Small intestine (tissue), 7 donors: ENCODE measurements at regions not wholly inside any gene's neighbourhood (a gene's known extent, or its start where the extent isn't known, plus 50 kb on each side); places are given as distances from the start of the nearest gene placed in this dataset.

ENCODE experiments used
- DNase-seq, 2 donors: peaks; one replicate each; pipeline versions ENCODE4 v3.0.0 to v3.0.0-alpha.2; 2013
- FAIRE-seq: peaks from 2 replicates; lab custom pipeline; 2012; peaks lifted over from hg19 to GRCh38; lab: Jason Lieb, UNC
- H3K27ac ChIP-seq, 3 donors: one replicate each; pipeline ENCODE4 v1.5.1; 2013; ENCODE audit warnings: low read length in 2 of 3, mild to moderate bottlenecking in 2 of 3, control low read depth in 1 of 3, inconsistent platforms in 1 of 3, low read depth in 1 of 3, moderate library complexity in 1 of 3
- H3K27me3 ChIP-seq, 3 donors: one replicate each; pipeline ENCODE4 v1.6.1; 2013; ENCODE audit warnings: low read length in 3 of 3, inconsistent platforms in 1 of 3; ENCODE audit not compliant: control insufficient read depth in 3 of 3, insufficient read depth in 3 of 3
- H3K36me3 ChIP-seq, 3 donors: one replicate each; pipeline ENCODE4 v1.6.1; 2013; ENCODE audit warnings: low read length in 3 of 3, inconsistent platforms in 1 of 3, low read depth in 1 of 3, mild to moderate bottlenecking in 1 of 3, moderate library complexity in 1 of 3; ENCODE audit not compliant: control insufficient read depth in 3 of 3, insufficient read depth in 2 of 3
- H3K4me1 ChIP-seq, 3 donors: one replicate each; pipeline ENCODE4 v1.6.1; 2013; ENCODE audit warnings: low read length in 2 of 3, inconsistent platforms in 1 of 3, low read depth in 1 of 3, mild to moderate bottlenecking in 1 of 3, moderate library complexity in 1 of 3; ENCODE audit not compliant: control insufficient read depth in 3 of 3, insufficient read depth in 2 of 3
- H3K4me3 ChIP-seq, 3 donors: one replicate each; pipeline ENCODE4 v1.5.1; 2013; ENCODE audit warnings: low read length in 3 of 3, control low read depth in 1 of 3, inconsistent platforms in 1 of 3, low read depth in 1 of 3, mild to moderate bottlenecking in 1 of 3, moderate library complexity in 1 of 3
- H3K9me3 ChIP-seq, 2 donors: one replicate each; pipeline ENCODE4 v1.6.1; 2013; ENCODE audit warnings: low read depth in 1 of 2, low read length in 1 of 2; ENCODE audit not compliant: control insufficient read depth in 2 of 2, insufficient read depth in 1 of 2
- WGBS, 3 donors: extraction: QIAGEN DNeasy Blood & Tissue Kit; methylation state at CpG; one replicate each; pipeline ENCODE4 v1.1.7; 2013; 5-methylcytosine and 5-hydroxymethylcytosine counted together
- donor health status: healthy with polysubstance abuse.
- donor health status: control.
- donor health status: control.
- donor health status: Bipolar disorder and iron deficiency.
- donor health status: healthy.

- peaks cover 0 to 2% (median 0%) of the 10 kb centered on the region in 3 donors for H3K27me3 ChIP-seq
- H3K36me3 ChIP-seq: peaks cover 0 to 2% (median 0%) of the 10 kb centered on the region in 3 donors
- H3K9me3 ChIP-seq: no peaks in the 10 kb centered on the region
- no peak overlapping the region for H3K4me3 ChIP-seq
- H3K27ac ChIP-seq: no peak overlapping the region
- peaks cover 0 to 21% (median 0%) of the 10 kb centered on the region in 3 donors for H3K4me1 ChIP-seq
- FAIRE-seq (no peak), DNase-seq (no peak)
- WGBS, 3 donors: 81 to 91% (median 82%) methylated on average over 5 of the region's 5 CpGs
These were observed 136.1 kb upstream of the TOPAZ1 start for GRCh38 chr3:44105571-44105970.

GRCh38 chr3:44106756-44107155 lies 134.9 kb upstream of the TOPAZ1 start:
- DNase-seq: peak; percentile 60 to 71
- no peaks in the 10 kb centered on the region for H3K9me3 ChIP-seq
- WGBS, 3 donors: 7 to 34% (median 21%) methylated on average over 6 of the region's 6 CpGs
- H3K27me3 ChIP-seq: peaks cover 0 to 2% (median 0%) of the 10 kb centered on the region in 3 donors
- no peak overlapping the region for H3K27ac ChIP-seq
- peaks cover 0 to 12% (median 0%) of the 10 kb centered on the region in 3 donors for H3K4me1 ChIP-seq
- peaks cover 0 to 8% (median 0%) of the 10 kb centered on the region in 3 donors for H3K36me3 ChIP-seq
- no peak overlapping the region for H3K4me3 ChIP-seq
- FAIRE-seq: no peak

- Histone ChIP-seq H3K36me3 (peaks cover 0 to 6% (median 0%) of the 10 kb centered on the region in 3 donors), H3K9me3 (no peaks in the 10 kb centered on the region), H3K27ac (no peak overlapping the region), H3K4me3 (no peak overlapping the region), H3K4me1 (peaks cover 0 to 12% (median 0%) of the 10 kb centered on the region in 3 donors), H3K27me3 (peaks cover 0 to 2% (median 0%) of the 10 kb centered on the region in 3 donors)
- no peak for DNase-seq
- 89 to 95% (median 91%) methylated on average over 3 of the region's 3 CpGs for WGBS, 3 donors
- no peak for FAIRE-seq
These were observed 133.2 kb upstream of the TOPAZ1 start for GRCh38 chr3:44108481-44108880.

GRCh38 chr3:44109771-44110361 lies 131.8 kb upstream of the TOPAZ1 start:
- no peak for DNase-seq
- Histone ChIP-seq H3K27me3 (peaks cover 0 to 4% (median 3%) of the 10 kb centered on the region in 3 donors), H3K4me1 (peaks cover 0 to 8% (median 0%) of the 10 kb centered on the region in 3 donors), H3K36me3 (peaks cover 0 to 6% (median 0%) of the 10 kb centered on the region in 3 donors), H3K9me3 (no peaks in the 10 kb centered on the region), H3K4me3 (no peak overlapping the region), H3K27ac (no peak overlapping the region)
- no peak for FAIRE-seq
- 89 to 90% (median 90%) methylated on average over 7 of the region's 7 CpGs for WGBS, 3 donors

GRCh38 chr3:44110648-44111047 lies 131.0 kb upstream of the TOPAZ1 start:
- FAIRE-seq: no peak

GRCh38 chr3:44111482-44111881 lies 130.2 kb upstream of the TOPAZ1 start:
- no peak for FAIRE-seq
- no peak overlapping the region for H3K4me3 ChIP-seq

More at GRCh38 chr3:44110648-44111047, 131.0 kb upstream of the TOPAZ1 start:
- H3K4me1 ChIP-seq: peaks cover 0 to 8% (median 0%) of the 10 kb centered on the region in 3 donors
- H3K36me3 ChIP-seq: peaks cover 0 to 6% (median 0%) of the 10 kb centered on the region in 3 donors
- no peak overlapping the region for H3K27ac ChIP-seq
- no peak for DNase-seq
- 74 to 81% (median 81%) methylated on average over 9 of the region's 9 CpGs for WGBS, 3 donors
- no peak overlapping the region for H3K4me3 ChIP-seq
- H3K27me3 ChIP-seq: peaks cover 0 to 4% (median 4%) of the 10 kb centered on the region in 3 donors
- no peaks in the 10 kb centered on the region for H3K9me3 ChIP-seq

GRCh38 chr3:44114142-44114541 lies 127.5 kb upstream of the TOPAZ1 start:
- Histone ChIP-seq H3K4me3 (no peak overlapping the region), H3K27me3 (peaks cover 0 to 10% (median 4%) of the 10 kb centered on the region in 3 donors), H3K36me3 (peaks cover 0 to 6% (median 0%) of the 10 kb centered on the region in 3 donors), H3K4me1 (no peaks in the 10 kb centered on the region), H3K27ac (no peak overlapping the region), H3K9me3 (no peaks in the 10 kb centered on the region)
- peak; percentile 31 to 55 for DNase-seq
- no peak for FAIRE-seq
- 16 to 34% (median 32%) methylated on average over 12 of the region's 12 CpGs for WGBS, 3 donors

More at GRCh38 chr3:44111482-44111881, 130.2 kb upstream of the TOPAZ1 start:
- H3K4me1 ChIP-seq: peaks cover 0 to 7% (median 0%) of the 10 kb centered on the region in 3 donors
- H3K27ac ChIP-seq: no peak overlapping the region
- no peak for DNase-seq
- H3K9me3 ChIP-seq: no peaks in the 10 kb centered on the region
- peaks cover 0 to 6% (median 0%) of the 10 kb centered on the region in 3 donors for H3K36me3 ChIP-seq
- 74 to 85% (median 82%) methylated on average over 2 of the region's 2 CpGs for WGBS, 3 donors
- H3K27me3 ChIP-seq: peaks cover 0 to 10% (median 4%) of the 10 kb centered on the region in 3 donors

GRCh38 chr3:44117239-44117638 lies 124.4 kb upstream of the TOPAZ1 start:
- Histone ChIP-seq H3K27ac (no peak overlapping the region), H3K36me3 (no peaks in the 10 kb centered on the region), H3K9me3 (no peaks in the 10 kb centered on the region), H3K4me3 (no peak overlapping the region), H3K4me1 (no peaks in the 10 kb centered on the region), H3K27me3 (peaks cover 0 to 10% (median 4%) of the 10 kb centered on the region in 3 donors)
- WGBS, 3 donors: 32 to 55% (median 48%) methylated on average over 2 of the region's 2 CpGs
- no peak for FAIRE-seq
- no peak for DNase-seq
